ENCODE measurements at regions not wholly inside any gene's neighbourhood (a gene's known extent, or its start where the extent isn't known, plus 50 kb on each side); places are given as distances from the start of the nearest gene placed in this dataset.

DNA sequence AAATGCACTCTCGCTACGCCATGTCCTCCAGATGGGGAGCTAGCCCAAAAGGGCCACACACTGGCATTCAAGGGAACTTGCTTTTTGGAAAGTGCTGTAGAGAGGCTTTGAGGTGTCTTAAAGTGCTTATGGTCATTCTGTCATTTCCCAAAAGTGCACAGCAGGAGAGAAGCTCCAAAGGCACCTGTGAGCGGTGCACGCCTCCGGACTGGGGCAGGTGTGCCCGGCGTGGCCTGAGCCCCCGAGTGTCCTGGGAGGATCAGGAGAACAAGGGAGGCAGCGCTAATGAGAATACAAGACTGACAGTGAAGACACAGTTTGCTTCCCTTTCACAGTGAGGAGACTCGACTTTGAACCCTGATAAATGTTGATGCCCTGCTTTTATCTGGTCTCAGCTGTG, 419.0 kb upstream of the MKI67 start:
- no peak for DNase-seq (ENCODE audit: low spot score)
- CTCF ChIA-PET (ENCODE audit: low intra/inter-chr PET ratio, low total read pairs): no interaction called here
- WGBS (ENCODE audit: low lambda C conversion rate): 15% methylated on average over 10 of the region's 10 CpGs
- Histone ChIP-seq H3K27ac (ENCODE audit: extremely low read length, insufficient read depth, low read length) (no peak overlapping the region), H2AFZ (ENCODE audit: low read length) (no peak overlapping the region), H4K20me1 (ENCODE audit: insufficient read depth, low read length) (no peaks in the 10 kb centered on the region), H3K79me2 (ENCODE audit: insufficient read depth, low read length) (no peaks in the 10 kb centered on the region), H3K9ac (ENCODE audit: insufficient read depth, low read depth, low read length) (no peak overlapping the region), H3K4me2 (ENCODE audit: low read depth, low read length) (no peak overlapping the region), H3K27me3 (ENCODE audit: control insufficient read depth in 1 of 2, insufficient read depth in 2 of 2, low read length in 2 of 2) (peaks cover 2 to 60% of the 10 kb centered on the region in 2 experiments; a peak in 4 of 5 replicates), H3K4me1 (ENCODE audit: insufficient read depth, low read length) (no peaks in the 10 kb centered on the region), H3K9me3 (ENCODE audit: low read length) (no peaks in the 10 kb centered on the region), H3K4me3 (replicated peaks in 1 of 3; ENCODE audit: insufficient read depth in 1 of 3, low read depth in 2 of 3, low read length in 3 of 3) (no peak overlapping the region), H3K36me3 (replicated peaks in 1 of 2; ENCODE audit: control insufficient read depth in 1 of 2, insufficient read depth in 2 of 2, low read length in 2 of 2) (no peaks in the 10 kb centered on the region)
- intact Hi-C loops (cut with micrococcal nuclease; ENCODE audit: unreplicated experiment) (no loop called here), in situ Hi-C loops (cut with HindIII; ENCODE audit: extremely low pct_ligation_motif_present, low pct_unique_long_range_greater_than_20kb) (loop anchor here (25.0 kb wide), 1 partner anchor 458 kb away; no protein-coding TSS in a partner anchor)
- POLR2A ChIA-PET: no interaction called here
- no TSS peak for BruUV-seq (replicated peaks)
- FAIRE-seq: no peak
- TF ChIP-seq, protein P1, sequence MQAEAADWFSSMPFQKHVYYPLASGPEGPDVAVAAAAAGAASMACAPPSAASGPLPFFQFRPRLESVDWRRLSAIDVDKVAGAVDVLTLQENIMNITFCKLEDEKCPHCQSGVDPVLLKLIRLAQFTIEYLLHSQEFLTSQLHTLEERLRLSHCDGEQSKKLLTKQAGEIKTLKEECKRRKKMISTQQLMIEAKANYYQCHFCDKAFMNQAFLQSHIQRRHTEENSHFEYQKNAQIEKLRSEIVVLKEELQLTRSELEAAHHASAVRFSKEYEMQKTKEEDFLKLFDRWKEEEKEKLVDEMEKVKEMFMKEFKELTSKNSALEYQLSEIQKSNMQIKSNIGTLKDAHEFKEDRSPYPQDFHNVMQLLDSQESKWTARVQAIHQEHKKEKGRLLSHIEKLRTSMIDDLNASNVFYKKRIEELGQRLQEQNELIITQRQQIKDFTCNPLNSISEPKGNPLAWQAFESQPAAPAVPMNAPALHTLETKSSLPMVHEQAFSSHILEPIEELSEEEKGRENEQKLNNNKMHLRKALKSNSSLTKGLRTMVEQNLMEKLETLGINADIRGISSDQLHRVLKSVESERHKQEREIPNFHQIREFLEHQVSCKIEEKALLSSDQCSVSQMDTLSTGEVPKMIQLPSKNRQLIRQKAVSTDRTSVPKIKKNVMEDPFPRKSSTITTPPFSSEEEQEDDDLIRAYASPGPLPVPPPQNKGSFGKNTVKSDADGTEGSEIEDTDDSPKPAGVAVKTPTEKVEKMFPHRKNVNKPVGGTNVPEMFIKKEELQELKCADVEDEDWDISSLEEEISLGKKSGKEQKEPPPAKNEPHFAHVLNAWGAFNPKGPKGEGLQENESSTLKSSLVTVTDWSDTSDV (CRISPR knock-in tag; IDR thresholded peaks at IDR 0.05): no peak
- TF ChIP-seq, protein P2, sequence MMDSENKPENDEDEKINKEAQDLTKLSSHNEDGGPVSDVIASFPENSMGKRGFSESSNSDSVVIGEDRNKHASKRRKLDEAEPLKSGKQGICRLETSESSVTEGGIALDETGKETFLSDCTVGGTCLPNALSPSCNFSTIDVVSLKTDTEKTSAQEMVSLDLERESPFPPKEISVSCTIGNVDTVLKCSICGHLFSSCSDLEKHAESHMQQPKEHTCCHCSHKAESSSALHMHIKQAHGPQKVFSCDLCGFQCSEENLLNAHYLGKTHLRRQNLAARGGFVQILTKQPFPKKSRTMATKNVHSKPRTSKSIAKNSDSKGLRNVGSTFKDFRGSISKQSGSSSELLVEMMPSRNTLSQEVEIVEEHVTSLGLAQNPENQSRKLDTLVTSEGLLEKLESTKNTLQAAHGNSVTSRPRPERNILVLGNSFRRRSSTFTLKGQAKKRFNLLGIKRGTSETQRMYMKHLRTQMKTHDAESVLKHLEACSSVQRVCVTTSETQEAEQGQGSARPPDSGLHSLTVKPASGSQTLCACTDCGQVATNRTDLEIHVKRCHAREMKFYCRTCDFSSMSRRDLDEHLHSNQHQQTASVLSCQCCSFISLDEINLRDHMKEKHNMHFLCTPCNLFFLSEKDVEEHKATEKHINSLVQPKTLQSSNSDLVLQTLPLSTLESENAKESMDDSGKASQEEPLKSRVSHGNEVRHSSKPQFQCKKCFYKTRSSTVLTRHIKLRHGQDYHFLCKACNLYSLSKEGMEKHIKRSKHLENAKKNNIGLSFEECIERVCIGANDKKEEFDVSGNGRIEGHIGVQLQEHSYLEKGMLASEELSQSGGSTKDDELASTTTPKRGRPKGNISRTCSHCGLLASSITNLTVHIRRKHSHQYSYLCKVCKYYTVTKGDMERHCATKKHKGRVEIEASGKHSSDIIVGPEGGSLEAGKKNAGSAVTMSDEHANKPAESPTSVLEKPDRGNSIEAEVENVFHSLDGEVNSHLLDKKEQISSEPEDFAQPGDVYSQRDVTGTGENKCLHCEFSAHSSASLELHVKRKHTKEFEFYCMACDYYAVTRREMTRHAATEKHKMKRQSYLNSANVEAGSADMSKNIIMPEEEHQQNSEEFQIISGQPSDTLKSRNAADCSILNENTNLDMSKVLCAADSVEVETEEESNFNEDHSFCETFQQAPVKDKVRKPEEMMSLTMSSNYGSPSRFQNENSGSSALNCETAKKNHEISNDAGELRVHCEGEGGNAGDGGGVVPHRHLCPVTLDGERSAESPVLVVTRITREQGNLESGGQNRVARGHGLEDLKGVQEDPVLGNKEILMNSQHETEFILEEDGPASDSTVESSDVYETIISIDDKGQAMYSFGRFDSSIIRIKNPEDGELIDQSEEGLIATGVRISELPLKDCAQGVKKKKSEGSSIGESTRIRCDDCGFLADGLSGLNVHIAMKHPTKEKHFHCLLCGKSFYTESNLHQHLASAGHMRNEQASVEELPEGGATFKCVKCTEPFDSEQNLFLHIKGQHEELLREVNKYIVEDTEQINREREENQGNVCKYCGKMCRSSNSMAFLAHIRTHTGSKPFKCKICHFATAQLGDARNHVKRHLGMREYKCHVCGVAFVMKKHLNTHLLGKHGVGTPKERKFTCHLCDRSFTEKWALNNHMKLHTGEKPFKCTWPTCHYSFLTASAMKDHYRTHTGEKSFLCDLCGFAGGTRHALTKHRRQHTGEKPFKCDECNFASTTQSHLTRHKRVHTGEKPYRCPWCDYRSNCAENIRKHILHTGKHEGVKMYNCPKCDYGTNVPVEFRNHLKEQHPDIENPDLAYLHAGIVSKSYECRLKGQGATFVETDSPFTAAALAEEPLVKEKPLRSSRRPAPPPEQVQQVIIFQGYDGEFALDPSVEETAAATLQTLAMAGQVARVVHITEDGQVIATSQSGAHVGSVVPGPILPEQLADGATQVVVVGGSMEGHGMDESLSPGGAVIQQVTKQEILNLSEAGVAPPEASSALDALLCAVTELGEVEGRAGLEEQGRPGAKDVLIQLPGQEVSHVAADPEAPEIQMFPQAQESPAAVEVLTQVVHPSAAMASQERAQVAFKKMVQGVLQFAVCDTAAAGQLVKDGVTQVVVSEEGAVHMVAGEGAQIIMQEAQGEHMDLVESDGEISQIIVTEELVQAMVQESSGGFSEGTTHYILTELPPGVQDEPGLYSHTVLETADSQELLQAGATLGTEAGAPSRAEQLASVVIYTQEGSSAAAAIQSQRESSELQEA (CRISPR knock-in tag; IDR thresholded peaks at IDR 0.05; ENCODE audit: not compliant biosample characterization): no peak
- TF ChIP-seq NFE2 (CRISPR knock-in tag; IDR thresholded peaks at IDR 0.05): no peak
- TF ChIP-seq ZMAT3 (CRISPR knock-in tag; conservative IDR thresholded peaks at IDR 0.05): no peak
- no peak for TF ChIP-seq ZNF274 (CRISPR knock-in tag; IDR thresholded peaks at IDR 0.05)
- TF ChIP-seq MTF2 (CRISPR knock-in tag; IDR thresholded peaks at IDR 0.05; ENCODE audit: borderline replicate concordance): no peak
- TF ChIP-seq BORCS8-MEF2B (CRISPR knock-in tag; IDR thresholded peaks at IDR 0.05): no peak
- TF ChIP-seq PHF20 (CRISPR knock-in tag; IDR thresholded peaks at IDR 0.05): no peak
- no peak for TF ChIP-seq ZNF644 (CRISPR knock-in tag; IDR thresholded peaks at IDR 0.05; ENCODE audit: low read depth)
- no peak for TF ChIP-seq FOXA3 (CRISPR knock-in tag; IDR thresholded peaks at IDR 0.05)
- TF ChIP-seq FOSL1 (CRISPR knock-in tag; IDR thresholded peaks at IDR 0.05; ENCODE audit: borderline replicate concordance): no peak
- no peak for TF ChIP-seq KLF13 (CRISPR knock-in tag; IDR thresholded peaks at IDR 0.05)
- no peak for TF ChIP-seq AHR (CRISPR knock-in tag; IDR thresholded peaks at IDR 0.05)
- no peak for TF ChIP-seq PTBP1 (IDR thresholded peaks at IDR 0.05; ENCODE audit: low read depth, low read length, poor library complexity, severe bottlenecking)
- TF ChIP-seq ZSCAN21 (CRISPR knock-in tag; IDR thresholded peaks at IDR 0.05; ENCODE audit: borderline replicate concordance): no peak
- ATAC-seq: no peak

Data from HepG2 (cell line).